Prostate gland (tissue), 2 donors: ENCODE measurements at regions not wholly inside any gene's neighbourhood (a gene's known extent, or its start where the extent isn't known, plus 50 kb on each side); places are given as distances from the start of the nearest gene placed in this dataset.

Source experiments
- CTCF ChIP-seq, 4 experiments: fragments of 200-600 bp in 2 of 4; fragments of 450-650 bp in 2 of 4; sonication (generic) in 2 of 4; IDR thresholded peaks; 1 replicate in 3 of 4; 2 replicates in 1 of 4; pipeline ENCODE4 v1.5.1; 2016 to 2019; ENCODE audit warnings: antibody characterized with exemption in 4 of 4, mild to moderate bottlenecking in 2 of 4, moderate library complexity in 2 of 4
- POLR2A ChIP-seq: fragments of 450-650 bp; IDR thresholded peaks from one replicate; pipeline ENCODE4 v1.6.1; 2016; ENCODE audit warnings: antibody characterized with exemption, mild to moderate bottlenecking
- POLR2AphosphoS5 ChIP-seq: sonication (generic); formaldehyde crosslinking; IDR thresholded peaks from one replicate; pipeline ENCODE4 v1.6.1; 2017; ENCODE audit warnings: antibody characterized with exemption

GRCh38 chr5:87125766-87126165 lies 141.9 kb upstream of the RASA1 start:
- TF ChIP-seq POLR2A, result no peak
- TF ChIP-seq CTCF (IDR thresholded peaks at IDR 0.05), result no peak
- no peak for TF ChIP-seq POLR2AphosphoS5
